ENCODE measurements at regions not wholly inside any gene's neighbourhood (a gene's known extent, or its start where the extent isn't known, plus 50 kb on each side); places are given as distances from the start of the nearest gene placed in this dataset.

DNA sequence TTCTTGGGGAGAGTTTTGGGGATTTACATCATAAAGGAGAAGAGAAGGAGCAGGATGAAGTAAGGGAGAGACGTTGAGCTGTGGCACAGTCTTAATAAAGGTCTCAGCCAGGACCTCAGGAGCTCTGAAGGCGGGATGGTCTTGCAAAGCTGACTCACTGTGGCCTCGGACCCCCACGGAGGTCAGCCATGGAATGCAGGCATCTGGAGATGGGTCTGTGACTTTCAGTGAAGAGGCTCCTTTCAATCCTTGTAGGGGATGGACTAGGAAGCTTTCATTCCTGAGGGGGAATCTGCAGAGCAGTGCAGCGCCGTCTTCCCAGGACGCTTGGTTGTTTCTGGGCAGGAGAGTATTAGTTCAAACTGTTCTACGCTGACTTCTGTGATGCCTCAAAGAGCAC is 65.7 kb upstream of the BASP1 start:
- ATAC-seq (no peak), DNase-seq (ENCODE audit: low read depth, low spot score) (no peak)
- ChIA-PET CTCF (no interaction called here), POLR2A (no interaction called here), RAD21 (ENCODE audit: low non-redundant PET in 1 of 2, low total read pairs in 2 of 2, uncharacterized antibody in 2 of 2, unreplicated experiment in 2 of 2) (no interaction called here)
- BruUV-seq (replicated peaks), result no TSS peak
- Histone ChIP-seq H3K79me2 (ENCODE audit: insufficient read depth, low read length) (no peaks in the 10 kb centered on the region), H3K36me3 (ENCODE audit: control insufficient read depth in 1 of 2, insufficient read depth in 2 of 2, low read length in 2 of 2) (no peaks in the 10 kb centered on the region), H3K9me3 (ENCODE audit: control insufficient read depth in 1 of 2, insufficient read depth in 1 of 2, low read depth in 1 of 2, low read length in 2 of 2) (no peaks in the 10 kb centered on the region), H3K27me3 (ENCODE audit: insufficient read depth, low read length) (peaks cover 4% of the 10 kb centered on the region; the same call in 1 of the 2 replicates), H2AFZ (ENCODE audit: low read depth, low read length, poor library complexity, severe bottlenecking) (no peak overlapping the region), H4K20me1 (ENCODE audit: insufficient read depth) (no peaks in the 10 kb centered on the region), H3K4me3 (replicated peaks in 1 of 2; ENCODE audit: low read depth in 1 of 2, low read length in 2 of 2) (no peak overlapping the region), H3K9me2 (ENCODE audit: insufficient read depth) (no peaks in the 10 kb centered on the region), H3K4me2 (ENCODE audit: low read length) (no peak overlapping the region), H3K27ac (ENCODE audit: low read depth, low read length) (no peak overlapping the region), H3K4me1 (ENCODE audit: control insufficient read depth in 1 of 2, insufficient read depth in 2 of 2, low read length in 2 of 2) (no peaks in the 10 kb centered on the region), H3K9ac (ENCODE audit: low read length) (no peak overlapping the region)
- TF ChIP-seq, protein P1, sequence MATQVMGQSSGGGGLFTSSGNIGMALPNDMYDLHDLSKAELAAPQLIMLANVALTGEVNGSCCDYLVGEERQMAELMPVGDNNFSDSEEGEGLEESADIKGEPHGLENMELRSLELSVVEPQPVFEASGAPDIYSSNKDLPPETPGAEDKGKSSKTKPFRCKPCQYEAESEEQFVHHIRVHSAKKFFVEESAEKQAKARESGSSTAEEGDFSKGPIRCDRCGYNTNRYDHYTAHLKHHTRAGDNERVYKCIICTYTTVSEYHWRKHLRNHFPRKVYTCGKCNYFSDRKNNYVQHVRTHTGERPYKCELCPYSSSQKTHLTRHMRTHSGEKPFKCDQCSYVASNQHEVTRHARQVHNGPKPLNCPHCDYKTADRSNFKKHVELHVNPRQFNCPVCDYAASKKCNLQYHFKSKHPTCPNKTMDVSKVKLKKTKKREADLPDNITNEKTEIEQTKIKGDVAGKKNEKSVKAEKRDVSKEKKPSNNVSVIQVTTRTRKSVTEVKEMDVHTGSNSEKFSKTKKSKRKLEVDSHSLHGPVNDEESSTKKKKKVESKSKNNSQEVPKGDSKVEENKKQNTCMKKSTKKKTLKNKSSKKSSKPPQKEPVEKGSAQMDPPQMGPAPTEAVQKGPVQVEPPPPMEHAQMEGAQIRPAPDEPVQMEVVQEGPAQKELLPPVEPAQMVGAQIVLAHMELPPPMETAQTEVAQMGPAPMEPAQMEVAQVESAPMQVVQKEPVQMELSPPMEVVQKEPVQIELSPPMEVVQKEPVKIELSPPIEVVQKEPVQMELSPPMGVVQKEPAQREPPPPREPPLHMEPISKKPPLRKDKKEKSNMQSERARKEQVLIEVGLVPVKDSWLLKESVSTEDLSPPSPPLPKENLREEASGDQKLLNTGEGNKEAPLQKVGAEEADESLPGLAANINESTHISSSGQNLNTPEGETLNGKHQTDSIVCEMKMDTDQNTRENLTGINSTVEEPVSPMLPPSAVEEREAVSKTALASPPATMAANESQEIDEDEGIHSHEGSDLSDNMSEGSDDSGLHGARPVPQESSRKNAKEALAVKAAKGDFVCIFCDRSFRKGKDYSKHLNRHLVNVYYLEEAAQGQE (IDR thresholded peaks at IDR 0.05; ENCODE audit: low read depth), result no peak
- TF ChIP-seq JUND (IDR thresholded peaks at IDR 0.05) (no peak), FOSL1 (IDR thresholded peaks at IDR 0.05; ENCODE audit: low read depth) (no peak), EGR1 (IDR thresholded peaks at IDR 0.05; ENCODE audit: low read depth) (no peak), ZFX (IDR thresholded peaks at IDR 0.05) (no peak), TCF7L2 (IDR thresholded peaks at IDR 0.05; ENCODE audit: borderline replicate concordance, extremely low read depth, insufficient read depth, insufficient read length) (no peak), CTCF (IDR thresholded peaks at IDR 0.05 in 2 of 3, conservative IDR thresholded peaks at IDR 0.05 in 1 of 3; ENCODE audit: borderline replicate concordance in 1 of 3, insufficient read depth in 1 of 3, low read depth in 2 of 3, low read length in 2 of 3) (no peak), SIN3A (IDR thresholded peaks at IDR 0.05; ENCODE audit: low read depth) (no peak), SP1 (IDR thresholded peaks at IDR 0.05; ENCODE audit: low read depth) (no peak), YY1 (IDR thresholded peaks at IDR 0.05; ENCODE audit: extremely low read depth, insufficient replicate concordance, low read depth, low read length) (no peak), EZH2 (IDR thresholded peaks at IDR 0.05) (no peak), ZNF274 (IDR thresholded peaks at IDR 0.05; ENCODE audit: low read depth, low read length) (no peak)
- intact Hi-C loops (cut with micrococcal nuclease), result no loop called here
